Activated CD8-positive, alpha-beta memory T cell treated with anti-CD3 and anti-CD28 coated beads, Interleukin-2, amount 50 U/mL, for 4 hours (primary cell): ENCODE measurements at regions not wholly inside any gene's neighbourhood (a gene's known extent, or its start where the extent isn't known, plus 50 kb on each side); places are given as distances from the start of the nearest gene placed in this dataset.

Experiments used
- DNase-seq: peaks from one replicate; pipeline ENCODE4 v3.0.0-alpha.2; 2020

DNA sequence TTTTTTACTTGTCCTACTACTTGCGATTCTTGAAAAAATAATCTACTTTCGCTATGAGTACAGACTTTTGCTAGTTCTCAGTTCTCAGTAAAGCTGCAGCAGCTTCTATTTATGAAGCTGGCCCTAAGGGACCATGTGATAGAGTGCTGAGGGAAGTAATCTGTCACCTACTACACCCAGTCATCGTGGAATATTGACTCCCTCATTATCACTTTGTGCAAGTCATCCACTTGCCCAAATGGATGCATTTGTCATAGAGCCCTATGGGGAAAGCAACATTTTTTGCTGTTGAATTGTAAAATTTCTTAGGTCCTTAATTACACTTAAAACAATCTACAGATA, 1919.8 kb downstream of the SUCLG1 start:
- DNase-seq, result no peak

DNA sequence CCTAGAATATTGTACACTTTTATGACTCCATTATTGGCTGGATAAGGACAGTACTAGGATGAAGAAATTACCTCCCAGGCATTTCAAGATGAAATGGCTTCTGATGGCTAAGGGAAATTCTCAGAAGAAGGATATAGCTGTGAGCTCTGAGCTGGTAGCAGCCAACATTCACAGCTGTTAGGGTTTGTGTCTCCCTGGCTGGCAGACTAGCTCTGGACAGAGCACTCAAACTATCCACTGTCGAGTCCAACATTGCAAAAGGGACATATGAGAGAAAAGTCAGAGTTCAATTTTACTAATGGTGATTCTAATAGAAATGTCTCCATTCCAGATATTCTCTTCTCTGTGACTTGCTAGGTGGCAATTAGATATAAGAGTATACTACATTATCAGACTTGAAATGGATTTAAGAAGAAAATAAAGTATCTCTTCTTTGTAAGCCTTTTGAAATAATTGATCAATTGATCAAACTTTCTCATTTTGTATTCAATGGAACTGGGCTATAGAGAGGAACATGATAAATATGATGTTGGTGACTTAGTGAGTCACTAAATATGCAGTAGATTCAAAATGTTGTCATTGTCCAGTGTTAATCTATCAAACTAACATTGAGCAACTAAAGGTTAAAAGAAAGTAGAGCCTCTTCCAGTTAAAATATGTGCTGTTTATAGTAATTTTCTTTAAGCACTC, 1920.3 kb downstream of the SUCLG1 start:
- DNase-seq, result no peak

DNA sequence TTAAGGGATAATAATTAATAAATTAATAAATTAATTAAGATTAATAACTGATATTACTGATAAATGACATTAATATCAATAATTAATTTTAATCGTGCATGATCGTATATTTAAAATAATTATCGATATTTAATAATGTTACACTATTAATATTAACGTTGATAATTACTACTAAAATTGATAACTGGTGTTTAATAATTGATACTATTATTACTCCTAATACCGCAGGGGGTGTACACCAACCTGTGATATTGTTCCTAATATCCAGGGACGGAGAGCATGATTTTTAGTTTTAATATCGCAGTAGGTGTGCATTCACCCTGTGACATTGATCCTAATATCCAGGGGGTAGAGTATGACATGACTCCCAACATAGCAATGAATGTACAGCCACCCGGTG, 1930.8 kb downstream of the SUCLG1 start:
- no peak for DNase-seq

DNA sequence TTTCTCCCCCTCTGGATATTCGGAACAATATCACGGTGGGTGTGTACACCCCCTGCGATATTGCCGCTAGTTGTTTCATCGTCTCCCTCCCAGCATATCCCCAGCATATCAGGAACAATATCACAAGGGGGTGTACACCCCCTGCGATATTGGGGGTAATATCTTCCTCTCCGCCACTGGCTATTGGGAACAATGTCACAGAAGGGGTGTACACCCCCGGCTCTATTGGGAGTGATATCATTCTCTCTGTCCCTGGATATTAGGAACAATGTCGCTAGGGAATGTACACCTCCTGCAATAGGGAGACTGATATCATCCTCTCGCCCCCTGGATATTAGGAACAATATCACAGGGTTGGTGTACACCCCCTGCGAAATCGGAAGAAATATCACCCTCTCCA, 1932.0 kb downstream of the SUCLG1 start:
- no peak for DNase-seq

DNA sequence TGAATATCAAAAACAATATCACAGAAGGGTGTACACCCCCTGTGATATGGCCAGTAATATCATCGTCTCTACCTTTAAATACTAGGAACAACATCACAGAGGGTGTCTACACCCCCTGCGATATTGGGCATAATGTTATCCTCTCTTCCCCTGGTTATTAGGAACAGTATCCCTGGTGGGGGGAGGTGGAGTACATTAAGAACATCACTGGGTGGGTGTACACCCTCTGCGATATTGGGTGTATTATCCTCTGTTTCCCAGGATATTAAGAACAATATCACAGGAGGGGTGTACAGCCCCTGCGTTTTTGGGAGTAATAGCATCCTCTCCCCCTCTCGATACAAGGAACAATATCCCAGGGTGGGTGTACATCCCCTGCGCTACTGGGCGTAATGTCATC, 1932.8 kb downstream of the SUCLG1 start:
- no peak for DNase-seq

DNA sequence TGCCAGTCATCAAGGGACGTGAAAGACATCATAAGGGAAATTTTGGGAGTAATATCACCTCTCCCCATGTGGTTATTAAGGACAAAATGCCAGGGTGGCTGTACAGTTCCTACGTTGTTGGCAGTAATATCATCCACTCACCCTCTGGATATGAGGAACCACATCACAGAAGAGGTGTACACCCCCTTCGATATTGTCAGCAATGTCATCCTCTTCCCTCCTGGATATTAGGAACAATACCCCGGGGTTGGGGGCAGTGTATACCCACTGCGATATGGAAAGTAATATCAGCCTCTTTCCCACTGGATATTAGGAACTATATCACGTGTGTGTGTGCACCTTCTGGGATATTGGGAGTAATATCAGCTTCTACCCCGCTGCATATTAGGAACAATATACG, 1933.3 kb downstream of the SUCLG1 start:
- DNase-seq, result no peak

DNA sequence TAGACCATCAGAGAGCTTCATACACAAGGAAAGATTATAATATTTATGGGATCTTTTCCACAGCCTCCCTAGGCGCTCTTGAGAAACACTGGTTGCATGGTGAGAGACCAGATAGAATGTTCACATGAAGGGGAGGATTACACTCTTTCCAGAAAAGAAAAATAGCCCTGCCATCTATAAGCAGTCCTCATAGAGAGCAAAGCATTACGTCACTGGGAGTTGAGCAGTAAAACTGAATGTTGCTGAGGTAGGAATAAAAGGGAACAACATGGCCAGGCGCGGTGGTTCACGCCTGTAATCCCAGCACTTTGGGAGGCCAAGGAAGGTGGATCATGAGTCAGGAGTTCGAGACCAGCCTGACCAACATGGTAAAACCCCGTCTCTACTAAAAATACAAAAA, 1934.3 kb downstream of the SUCLG1 start:
- DNase-seq, result no peak

DNA sequence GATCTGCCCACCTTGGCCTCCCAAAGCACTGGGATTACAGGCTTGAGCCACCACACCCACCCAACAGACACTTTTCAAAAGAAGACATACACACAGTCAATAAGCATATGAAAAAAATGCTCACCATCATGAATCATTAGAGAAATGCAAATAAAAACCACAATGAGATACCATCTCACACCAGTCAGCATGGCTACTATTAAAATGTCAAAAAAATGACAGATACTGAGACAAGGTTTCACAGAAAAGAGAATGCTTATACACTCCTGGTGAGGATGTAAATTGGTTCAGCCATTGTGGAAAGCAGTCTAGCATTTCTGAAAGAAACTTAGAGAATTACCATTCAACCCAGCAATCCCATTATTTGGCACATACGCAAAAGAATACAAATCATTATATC, 1947.2 kb downstream of the SUCLG1 start:
- DNase-seq, result no peak

DNA sequence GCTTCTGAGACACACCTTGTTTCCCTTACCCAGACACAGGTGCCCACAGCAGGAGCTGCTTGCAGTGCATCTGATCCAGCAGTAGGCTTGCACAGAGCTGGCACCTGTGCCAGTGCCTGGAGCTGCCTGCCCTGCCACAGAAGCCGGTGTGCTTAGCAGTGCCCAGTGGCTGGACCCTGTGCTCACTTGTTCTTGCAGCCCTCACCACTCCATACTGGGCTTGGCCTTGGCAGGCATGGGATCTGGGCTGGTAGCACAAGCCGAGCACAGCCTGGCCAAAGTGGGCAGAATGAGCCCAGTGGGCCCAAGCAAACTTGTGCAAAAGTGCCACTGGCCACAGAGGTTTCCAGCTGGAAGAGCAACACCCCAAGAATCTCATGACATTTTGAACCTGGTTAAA, 1950.4 kb downstream of the SUCLG1 start:
- no peak for DNase-seq

DNA sequence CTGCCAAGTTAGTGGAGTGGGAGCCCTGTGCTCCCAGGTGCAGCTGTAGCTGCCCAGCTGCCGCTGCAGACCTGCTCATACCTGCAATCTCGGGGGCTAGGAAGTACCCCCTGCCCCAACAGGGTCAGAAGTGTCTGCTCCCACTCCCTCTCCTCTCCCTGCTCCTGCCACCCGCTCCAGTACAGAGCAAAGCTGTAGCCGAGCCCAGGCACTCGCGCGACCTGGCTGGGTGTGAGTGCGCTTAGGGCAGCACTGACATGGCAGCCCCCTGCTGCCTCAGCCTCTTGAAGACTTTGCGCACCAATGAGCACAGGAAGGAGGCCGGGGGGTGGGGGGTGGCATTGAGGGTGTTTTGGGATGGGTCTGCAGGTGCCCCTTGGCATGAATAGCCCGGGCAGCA, 1951.4 kb downstream of the SUCLG1 start:
- no peak for DNase-seq

DNA sequence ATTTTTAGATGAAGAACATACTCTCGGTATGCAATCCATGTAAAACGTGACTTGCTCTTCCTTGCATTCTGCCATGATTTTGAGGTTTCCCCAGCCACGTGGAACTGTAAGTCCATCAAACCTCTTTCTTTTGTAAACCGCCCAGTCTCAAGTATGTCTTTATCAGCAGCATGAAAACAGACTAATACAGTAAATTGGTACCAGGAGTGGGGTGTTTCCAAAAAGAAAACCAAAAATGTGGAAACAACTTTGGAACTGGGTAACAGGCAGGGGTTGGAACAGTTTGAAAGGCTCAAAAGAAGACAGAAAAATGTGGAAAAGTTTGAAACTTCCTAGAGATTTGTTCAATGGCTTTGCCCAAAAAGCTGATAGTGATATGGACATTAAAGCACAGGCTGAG, 1957.9 kb downstream of the SUCLG1 start:
- no peak for DNase-seq

DNA sequence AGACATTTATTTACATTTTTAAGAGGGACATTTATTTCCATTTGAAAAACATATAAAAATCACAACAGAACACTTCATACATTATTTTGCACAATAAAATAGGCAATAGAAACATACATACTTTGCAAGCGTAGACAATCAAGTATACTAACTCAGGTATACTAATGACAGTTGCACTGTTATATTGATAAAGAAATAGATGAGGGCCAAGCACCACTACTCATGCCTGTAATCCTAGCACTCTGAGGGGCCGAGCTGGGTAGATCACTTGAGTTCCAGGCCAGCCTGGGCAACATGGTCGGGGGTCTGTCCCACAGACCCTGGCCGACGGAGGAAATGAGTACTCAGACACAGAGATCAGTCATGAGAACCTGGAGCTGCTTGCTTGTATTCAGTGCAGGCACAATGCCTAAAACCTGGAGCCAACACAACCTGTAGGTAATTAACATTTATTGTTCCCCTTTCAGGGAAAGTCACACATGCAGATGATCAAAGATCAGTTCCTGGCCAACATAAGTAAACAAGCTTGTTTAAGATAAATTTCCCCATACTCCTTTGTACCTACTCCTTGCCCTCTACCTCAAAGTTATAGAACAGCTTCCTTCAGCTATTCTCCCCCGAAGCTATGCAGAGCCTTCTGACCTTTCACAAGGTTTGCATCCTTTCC, 1960.2 kb downstream of the SUCLG1 start:
- no peak for DNase-seq

DNA sequence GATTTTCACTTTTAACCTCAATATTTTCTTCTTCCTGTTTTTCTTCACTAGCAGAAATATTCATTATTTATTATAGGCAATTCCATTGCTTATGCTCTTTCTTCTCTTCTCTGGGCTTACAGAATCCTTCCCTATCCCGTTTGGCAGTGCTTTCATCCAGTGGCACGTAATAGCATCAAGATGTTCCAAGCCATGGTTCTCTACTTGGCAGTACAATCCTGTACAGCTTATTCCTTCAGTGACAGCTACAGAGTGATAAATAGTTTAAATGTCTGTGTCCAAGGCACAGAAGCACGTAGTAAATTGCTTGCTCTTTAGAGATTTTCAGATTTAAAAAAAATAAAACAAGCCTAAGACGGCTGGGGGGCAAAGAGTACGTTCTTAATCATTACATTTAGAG, 1964.3 kb downstream of the SUCLG1 start:
- no peak for DNase-seq

DNA sequence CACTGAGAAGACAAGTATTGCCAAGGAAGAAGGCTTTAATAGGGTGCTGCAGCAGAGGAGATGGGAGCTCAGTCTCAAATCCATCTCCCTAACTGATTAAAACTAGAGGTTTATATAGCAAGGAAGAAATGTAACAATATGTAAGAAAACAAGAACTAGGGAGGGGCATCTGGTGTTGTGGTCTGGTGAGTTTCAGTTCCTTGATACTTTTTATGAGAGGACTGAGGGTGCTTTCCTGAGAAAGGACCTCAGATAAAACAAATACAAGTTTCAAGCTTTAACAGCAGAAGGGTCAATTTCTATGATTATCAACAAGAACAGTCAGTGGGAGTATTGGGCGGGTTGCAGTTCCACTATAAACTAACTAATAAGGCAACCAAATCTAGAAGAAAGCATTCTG, 1967.5 kb downstream of the SUCLG1 start:
- DNase-seq, result no peak

DNA sequence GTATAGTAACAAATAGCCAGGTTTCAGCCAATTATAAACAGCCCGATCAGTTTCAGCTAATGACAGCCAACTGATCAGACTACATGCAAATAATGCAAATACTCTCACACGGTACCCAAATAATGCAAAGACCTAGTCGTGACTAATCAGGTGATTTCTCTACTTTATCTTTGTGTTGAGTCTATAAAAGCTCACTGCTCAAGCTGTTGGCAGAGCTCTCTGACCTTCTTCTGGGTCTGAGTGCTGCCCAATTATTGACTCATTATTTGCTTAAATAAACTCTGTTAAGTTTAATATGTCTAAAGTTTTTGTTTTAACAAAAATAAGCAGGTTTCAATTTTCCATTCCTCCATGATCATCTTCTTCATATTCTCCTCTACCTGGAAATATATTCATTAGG, 1971.7 kb downstream of the SUCLG1 start:
- no peak for DNase-seq

DNA sequence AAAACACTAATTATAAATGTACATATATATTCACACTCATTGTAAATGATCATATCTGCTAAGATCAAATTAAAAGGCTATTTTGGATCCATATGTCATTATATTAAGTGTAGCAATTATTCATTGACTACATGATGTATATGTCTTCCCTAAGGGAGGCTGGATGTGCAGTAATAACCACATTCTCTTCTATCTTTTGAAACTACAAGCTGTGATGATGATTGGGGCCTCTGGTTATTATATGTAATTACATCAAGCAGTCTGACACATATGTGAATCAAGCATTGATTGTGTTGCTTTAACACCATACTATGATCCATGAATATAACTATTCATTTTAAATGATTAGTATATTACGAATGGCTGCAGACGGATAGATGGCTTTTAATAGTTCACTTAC, 1973.4 kb downstream of the SUCLG1 start:
- DNase-seq, result no peak

DNA sequence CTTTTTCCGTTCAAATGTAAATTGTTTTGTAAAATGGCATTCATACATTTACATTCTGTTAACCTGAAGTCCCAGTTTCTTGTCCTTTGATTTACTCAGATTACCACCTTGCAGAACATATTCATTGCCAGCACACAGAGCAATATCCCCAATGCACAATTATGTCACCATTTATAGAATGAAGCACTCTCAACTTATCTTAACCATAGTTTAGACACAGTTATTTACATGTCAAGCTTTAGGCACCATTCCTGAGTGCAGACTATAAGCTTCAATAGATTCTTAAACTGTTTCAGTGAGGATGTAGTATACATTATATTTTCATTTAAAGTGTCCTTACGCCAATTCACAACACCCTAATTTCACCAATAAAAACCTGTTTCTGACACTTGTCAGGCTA, 1977.9 kb downstream of the SUCLG1 start:
- DNase-seq, result no peak

DNA sequence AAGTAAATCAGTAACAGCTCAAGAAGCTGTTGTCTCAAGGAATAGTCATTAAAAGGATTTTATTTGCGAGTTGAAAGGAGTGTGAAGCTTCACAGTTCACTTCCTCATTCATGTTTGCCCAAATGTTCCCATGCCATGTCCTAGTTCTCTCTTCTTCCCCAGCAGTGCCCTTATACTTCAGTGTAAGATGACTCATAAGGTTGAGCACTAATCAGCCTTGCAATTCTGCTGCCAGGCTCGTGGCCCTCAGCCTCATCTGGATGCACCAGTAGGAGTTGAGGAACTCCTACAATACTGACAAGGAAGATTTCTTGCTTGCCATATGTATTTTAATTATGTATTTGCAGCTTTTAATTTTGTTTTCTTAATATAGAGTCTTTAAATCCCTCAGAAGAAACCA, 1980.4 kb downstream of the SUCLG1 start:
- no peak for DNase-seq

DNA sequence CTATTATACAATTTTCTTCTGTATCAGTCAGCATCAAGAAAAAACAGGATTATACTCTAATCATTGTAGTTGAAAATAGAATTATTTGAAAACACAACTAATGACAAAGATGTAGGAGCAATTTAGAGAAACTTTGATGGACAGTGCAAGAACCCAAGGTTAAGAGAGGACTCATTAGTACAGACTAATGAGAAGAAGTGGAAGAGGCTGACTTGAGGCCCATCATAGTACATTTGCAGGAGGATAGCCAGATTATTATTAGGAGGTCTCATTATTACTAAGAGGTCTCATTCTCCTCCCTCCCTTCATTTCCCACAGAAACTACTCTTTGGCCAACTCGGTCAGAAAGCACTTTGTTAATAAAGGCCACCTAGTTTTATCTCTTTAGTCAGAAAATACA, 1983.0 kb downstream of the SUCLG1 start:
- no peak for DNase-seq

DNA sequence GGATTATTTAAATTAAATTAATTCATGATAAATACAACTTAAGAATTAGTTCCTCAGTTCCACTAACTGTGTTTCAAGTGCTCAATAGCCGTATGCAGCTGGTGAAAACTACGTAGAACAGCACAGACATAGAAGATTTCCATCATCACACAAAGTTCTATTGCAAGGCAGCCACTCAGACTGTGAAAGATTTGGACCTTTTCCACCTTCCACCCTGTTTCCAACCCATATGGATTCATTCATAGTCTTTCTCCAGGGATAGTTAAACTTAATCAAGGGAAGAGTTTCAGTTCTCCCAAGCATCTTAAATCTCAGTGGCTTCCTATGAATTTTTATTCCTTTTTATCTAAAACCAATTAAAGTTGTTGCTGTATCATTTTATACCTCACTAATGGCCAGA, 2030.8 kb downstream of the SUCLG1 start:
- no peak for DNase-seq

DNA sequence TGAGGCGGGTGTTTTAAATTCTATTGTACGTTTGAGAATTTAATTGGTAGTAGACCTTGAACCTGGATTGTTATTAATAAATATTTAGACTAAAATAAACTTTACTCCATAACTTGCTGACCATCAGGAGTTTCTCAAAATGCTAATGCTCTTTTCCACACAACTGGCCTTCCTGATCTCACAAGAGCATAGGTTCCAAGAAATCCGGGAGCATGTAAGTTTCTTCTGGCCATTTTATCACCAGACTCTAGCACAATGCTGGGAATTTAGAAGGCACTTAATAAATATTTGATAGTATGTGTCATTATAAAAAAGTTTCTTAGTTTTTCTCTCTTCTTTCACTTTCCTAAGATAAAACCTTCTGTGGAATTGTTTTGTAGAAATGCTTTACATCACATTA, 2047.1 kb downstream of the SUCLG1 start:
- no peak for DNase-seq

DNA sequence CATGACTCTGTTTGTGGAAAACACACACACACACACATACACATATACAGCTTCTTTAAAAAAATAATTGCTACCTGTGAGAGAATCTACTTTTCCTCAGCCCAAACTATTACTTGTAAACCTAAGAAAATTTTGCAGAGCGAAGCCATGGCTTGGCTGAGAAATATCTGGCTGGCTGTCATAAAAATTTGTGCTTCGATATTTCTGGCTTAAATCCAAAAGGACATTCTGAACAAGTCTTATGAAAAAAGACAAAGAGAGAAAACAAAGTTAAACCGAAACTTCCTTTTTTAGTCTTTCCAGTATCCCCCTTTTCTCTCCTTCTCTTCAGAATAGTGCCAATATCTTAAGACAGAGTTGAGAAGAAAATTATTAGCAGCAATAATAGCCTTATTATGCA, 2048.0 kb downstream of the SUCLG1 start:
- no peak for DNase-seq

DNA sequence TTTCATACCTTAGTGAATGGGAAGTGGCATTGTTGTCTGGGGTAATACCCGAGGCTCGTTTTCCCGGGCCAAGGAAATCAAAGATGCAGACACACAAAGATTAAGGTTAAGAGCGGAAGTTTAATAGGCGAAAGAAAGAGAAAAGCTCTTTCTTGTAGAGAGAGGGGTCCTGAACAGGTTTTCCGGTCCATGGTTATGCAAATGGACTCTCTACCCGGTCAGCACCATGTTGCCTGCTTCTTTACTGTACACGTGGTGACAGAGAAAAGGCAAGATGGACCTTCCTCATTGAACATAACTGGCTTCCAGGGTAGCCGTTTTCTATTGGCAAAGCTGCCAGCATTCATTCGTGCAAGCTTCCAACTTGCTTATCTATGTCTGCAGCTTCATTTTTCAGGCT, 2063.5 kb downstream of the SUCLG1 start:
- DNase-seq, result no peak

DNA sequence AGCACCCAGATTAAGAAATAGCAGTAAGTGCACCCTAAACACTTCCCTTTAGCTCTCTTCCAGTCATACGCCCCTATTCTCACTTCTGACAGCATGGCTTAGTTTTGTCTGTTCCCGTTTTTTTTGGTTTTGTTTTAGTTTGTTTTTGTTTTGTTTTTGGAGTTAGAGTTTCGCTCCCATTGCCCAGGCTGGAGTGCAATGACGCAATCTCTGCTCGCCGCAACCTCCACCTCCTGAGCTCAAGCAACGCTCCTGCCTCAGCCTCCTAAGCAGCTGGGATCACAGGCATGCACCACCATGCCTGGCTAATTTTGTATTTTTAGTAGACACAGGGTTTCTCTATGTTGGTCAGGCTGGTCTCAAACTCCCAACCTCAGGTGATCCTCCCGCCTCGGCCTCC, 2067.7 kb downstream of the SUCLG1 start:
- DNase-seq, result no peak

DNA sequence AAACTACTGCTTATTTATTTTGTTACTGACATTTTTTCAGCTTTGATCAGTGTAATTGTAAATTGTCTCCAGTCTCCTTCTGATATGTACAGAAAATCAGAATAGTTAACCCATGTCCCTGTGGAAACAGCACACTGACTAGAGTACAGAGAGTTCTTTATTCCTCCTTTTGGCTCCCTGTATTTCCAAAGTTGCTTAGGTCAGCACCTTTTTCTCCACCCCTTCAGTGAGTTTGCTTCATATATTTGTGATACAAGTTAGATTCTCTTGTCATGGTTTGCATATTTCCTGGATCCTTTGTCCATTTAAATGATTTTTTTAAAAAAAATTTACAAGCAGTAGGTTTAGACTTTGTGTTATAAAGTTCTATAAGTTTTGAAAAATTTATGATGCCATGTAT, 2051.1 kb upstream of the LRRTM1 start:
- no peak for DNase-seq
